H9 (cell line): ENCODE measurements at regions not wholly inside any gene's neighbourhood (a gene's known extent, or its start where the extent isn't known, plus 50 kb on each side); places are given as distances from the start of the nearest gene placed in this dataset.

Source experiments
- DNase-seq: peaks from one replicate; pipeline ENCODE4 v3.0.0-alpha.2; 2017
- H2AFZ ChIP-seq: one replicate; pipeline ENCODE4 v1.6.1; 2013; ENCODE audit warnings: mild to moderate bottlenecking, low read length, control low read depth, moderate library complexity
- H2AK5ac ChIP-seq: 2 replicates; pipeline ENCODE4 v1.6.1; 2013; ENCODE audit warnings: low read length, control low read depth, mixed read lengths; ENCODE audit not compliant: insufficient read length
- H2BK120ac ChIP-seq: one replicate; pipeline ENCODE4 v1.6.1; 2013; ENCODE audit warnings: low read depth, mild to moderate bottlenecking, low read length, control low read depth, inconsistent platforms; ENCODE audit not compliant: poor library complexity, severe bottlenecking
- H2BK12ac ChIP-seq: 2 replicates; pipeline ENCODE4 v1.6.1; 2013; ENCODE audit warnings: low read length, control low read depth, mixed read lengths, low read depth; ENCODE audit not compliant: insufficient read length
- H2BK15ac ChIP-seq: 2 replicates; pipeline ENCODE4 v1.6.1; 2013; ENCODE audit warnings: low read depth, low read length, control low read depth
- H2BK20ac ChIP-seq: one replicate; pipeline ENCODE4 v1.6.1; 2013; ENCODE audit warnings: low read depth, mild to moderate bottlenecking, low read length, control low read depth, inconsistent platforms; ENCODE audit not compliant: poor library complexity, severe bottlenecking
- H2BK5ac ChIP-seq: 2 replicates; pipeline ENCODE4 v1.6.1; 2013; ENCODE audit warnings: low read length, control low read depth, mixed read lengths; ENCODE audit not compliant: insufficient read length
- H3K14ac ChIP-seq: 2 replicates; pipeline ENCODE4 v1.6.1; 2013; ENCODE audit warnings: low read length, control low read depth; ENCODE audit not compliant: insufficient read depth
- H3K18ac ChIP-seq: 2 replicates; pipeline ENCODE4 v1.6.1; 2013; ENCODE audit warnings: low read depth, mild to moderate bottlenecking, mixed read lengths, low read length, control low read depth; ENCODE audit not compliant: insufficient read length
- H3K23ac ChIP-seq: 2 replicates; pipeline ENCODE4 v1.6.1; 2013; ENCODE audit warnings: low read length, control low read depth, mixed read lengths, low read depth; ENCODE audit not compliant: insufficient read length
- H3K23me2 ChIP-seq: 2 replicates; pipeline ENCODE4 v1.6.1; 2013; ENCODE audit warnings: low read depth, mild to moderate bottlenecking, mixed read lengths, low read length, control low read depth; ENCODE audit not compliant: insufficient read length, poor library complexity, severe bottlenecking
- H3K27ac ChIP-seq: 2 replicates; pipeline ENCODE4 v1.5.1; 2013; ENCODE audit warnings: low read length, control low read depth, mixed read lengths, low read depth; ENCODE audit not compliant: insufficient read length
- H3K27me3 ChIP-seq: 2 replicates; pipeline ENCODE4 v1.6.1; 2013; ENCODE audit warnings: low read length, control low read depth, inconsistent platforms; ENCODE audit not compliant: insufficient read depth
- H3K4ac ChIP-seq: 2 replicates; pipeline ENCODE4 v1.6.1; 2013; ENCODE audit warnings: low read depth, mild to moderate bottlenecking, control low read depth, inconsistent platforms, low read length, moderate library complexity
- H3K4me1 ChIP-seq: 2 replicates; pipeline ENCODE4 v1.6.1; 2013; ENCODE audit warnings: low read length, control low read depth, inconsistent platforms; ENCODE audit not compliant: insufficient read depth
- H3K4me2 ChIP-seq: 2 replicates; pipeline ENCODE4 v1.6.1; 2013; ENCODE audit warnings: low read length, control low read depth, mixed read lengths; ENCODE audit not compliant: insufficient read length, insufficient read depth
- H3K56ac ChIP-seq: 2 replicates; pipeline ENCODE4 v1.6.1; 2013; ENCODE audit warnings: low read depth, mild to moderate bottlenecking, mixed read lengths, low read length, control low read depth; ENCODE audit not compliant: insufficient read length
- H3K79me1 ChIP-seq: 2 replicates; pipeline ENCODE4 v1.6.1; 2013; ENCODE audit warnings: low read depth, mild to moderate bottlenecking, moderate library complexity, low read length, control low read depth, inconsistent platforms; ENCODE audit not compliant: insufficient read depth, poor library complexity, severe bottlenecking
- H3K79me2 ChIP-seq: 2 replicates; pipeline ENCODE4 v1.6.1; 2013; ENCODE audit warnings: low read length, control low read depth, inconsistent platforms; ENCODE audit not compliant: insufficient read depth
- H3K9ac ChIP-seq: 2 replicates; pipeline ENCODE4 v1.6.1; 2013; ENCODE audit warnings: low read length, control low read depth, mixed read lengths; ENCODE audit not compliant: insufficient read length; ENCODE audit errors: extremely low read depth
- H3K9me3 ChIP-seq: one replicate; pipeline ENCODE4 v1.6.1; 2013; ENCODE audit warnings: low read depth, low read length, inconsistent platforms; ENCODE audit not compliant: control insufficient read depth
- H3T11ph ChIP-seq: one replicate; pipeline ENCODE4 v1.6.1; 2013; ENCODE audit warnings: mild to moderate bottlenecking, low read length, control low read depth, inconsistent platforms
- H4K20me1 ChIP-seq: one replicate; pipeline ENCODE4 v1.6.1; 2013; ENCODE audit not compliant: control insufficient read depth, insufficient read length, insufficient read depth
- H4K5ac ChIP-seq: 2 replicates; pipeline ENCODE4 v1.6.1; 2013; ENCODE audit warnings: low read depth, mild to moderate bottlenecking, mixed read lengths, low read length, control low read depth; ENCODE audit not compliant: insufficient read length
- H4K8ac ChIP-seq: replicated peaks from 2 replicates; pipeline ENCODE4 v1.6.1; 2013; ENCODE audit warnings: low read length, control low read depth, mixed read lengths, low read depth; ENCODE audit not compliant: insufficient read length
- H4K91ac ChIP-seq: 2 replicates; pipeline ENCODE4 v1.6.1; 2013; ENCODE audit warnings: low read depth, mild to moderate bottlenecking, moderate library complexity, mixed read lengths, low read length, control low read depth; ENCODE audit not compliant: insufficient read length
- H3K27ac Mint-ChIP-seq, 3 experiments: 2 replicates in 2 of 3; 3 replicates in 1 of 3; pipeline ENCODE4 v1.8.0; 2020 to 2021; ENCODE audit warnings: mixed read lengths in 3 of 3, mild to moderate bottlenecking in 1 of 3, moderate library complexity in 1 of 3
- H3K27me3 Mint-ChIP-seq: 2 replicates; pipeline ENCODE4 v1.8.0; 2021; ENCODE audit warnings: low read depth, mild to moderate bottlenecking, moderate library complexity, mixed read lengths
- H3K36me3 Mint-ChIP-seq, 3 experiments: 2 replicates in 2 of 3; 3 replicates in 1 of 3; pipeline ENCODE4 v1.8.0; 2020 to 2021; ENCODE audit warnings: low read depth in 3 of 3, mixed read lengths in 3 of 3; ENCODE audit not compliant: insufficient read depth in 1 of 3
- H3K4me1 Mint-ChIP-seq, 2 experiments: 2 replicates each; pipeline ENCODE4 v1.8.0; 2020; ENCODE audit warnings: mixed read lengths in 2 of 2
- H3K4me3 Mint-ChIP-seq, 2 experiments: 2 replicates in 1 of 2; 3 replicates in 1 of 2; pipeline ENCODE4 v1.8.0; 2020 to 2021; ENCODE audit warnings: mild to moderate bottlenecking in 2 of 2, mixed read lengths in 2 of 2, moderate library complexity in 1 of 2
- H3K9me3 Mint-ChIP-seq, 2 experiments: 2 replicates in 1 of 2; 3 replicates in 1 of 2; pipeline ENCODE4 v1.8.0; 2020; ENCODE audit warnings: mild to moderate bottlenecking in 2 of 2, mixed read lengths in 2 of 2, moderate library complexity in 1 of 2
- WGBS: extraction: QIAGEN DNeasy Blood & Tissue Kit; methylation state at CpG from one replicate; pipeline ENCODE4 v1.1.7; 2013; ENCODE audit warnings: missing lambda C conversion rate, low lambda C conversion rate, mixed read lengths; ENCODE audit not compliant: insufficient read length; ENCODE audit errors: extremely low coverage; 5-methylcytosine and 5-hydroxymethylcytosine counted together
- TF ChIP-seq, protein P1 (sequence below): fragments of 200-600 bp; sonication (generic); conservative IDR thresholded peaks from 3 replicates; pipeline ENCODE4 v1.8.0; 2021; ENCODE audit warnings: antibody characterized with exemption, mild to moderate bottlenecking

DNA sequence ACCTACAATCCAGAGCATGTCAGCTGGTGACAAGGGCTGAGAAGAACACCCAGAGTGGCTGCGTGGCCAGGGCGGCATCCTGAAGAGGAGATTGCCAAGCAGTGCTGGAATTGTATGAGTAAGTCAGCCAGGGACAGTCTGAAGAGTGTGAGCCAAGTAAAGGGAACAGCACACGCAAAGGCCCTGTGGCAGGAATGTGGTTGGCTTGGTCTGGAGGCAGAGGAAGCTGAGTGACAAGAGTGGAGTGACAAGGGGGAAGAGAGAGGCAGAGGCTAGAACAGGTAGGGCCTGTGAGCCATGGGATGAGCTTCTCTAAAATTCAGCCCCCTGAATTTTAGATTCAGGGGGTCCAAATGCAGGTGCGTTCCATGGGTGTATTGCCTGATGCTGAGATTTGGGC, 53.7 kb upstream of the UQCRFS1 start:
- Mint-ChIP-seq H3K36me3 (peaks cover 0 to 4% (median 0%) of the 10 kb centered on the region in 3 experiments; a peak in 2 of 7 replicates), H3K27ac (no peak overlapping the region), H3K4me3 (no peak overlapping the region), H3K9me3 (peaks cover 1 to 3% of the 10 kb centered on the region in 2 experiments; a peak in 2 of 5 replicates), H3K4me1 (peaks cover 25 to 30% of the 10 kb centered on the region in 2 experiments), H3K27me3 (peaks cover 7% of the 10 kb centered on the region)
- Histone ChIP-seq H2BK12ac (no peak overlapping the region), H2AFZ (no peak overlapping the region), H3K23ac (no peak overlapping the region), H2AK5ac (no peak overlapping the region), H2BK20ac (no peak overlapping the region), H4K91ac (no peak overlapping the region), H3K23me2 (no peaks in the 10 kb centered on the region), H3K79me2 (no peaks in the 10 kb centered on the region), H3K79me1 (no peaks in the 10 kb centered on the region), H3K18ac (no peak overlapping the region), H2BK5ac (no peak overlapping the region), H3K27ac (no peak overlapping the region), H3K56ac (no peak overlapping the region), H3K14ac (no peak overlapping the region), H3K27me3 (no peaks in the 10 kb centered on the region; the same call in 1 of the 2 replicates), H3K9me3 (no peaks in the 10 kb centered on the region), H3K9ac (no peak overlapping the region), H3T11ph (no peak overlapping the region), H2BK15ac (no peak overlapping the region), H4K8ac (no peak overlapping the region), H4K5ac (no peak overlapping the region), H2BK120ac (no peak overlapping the region), H3K4me1 (no peaks in the 10 kb centered on the region), H3K4me2 (no peak overlapping the region), H3K4ac (no peak overlapping the region), H4K20me1 (no peaks in the 10 kb centered on the region)
- DNase-seq: no peak
- no CpG with 5 or more reads among the region's 4 CpGs for WGBS
- TF ChIP-seq, protein P1, sequence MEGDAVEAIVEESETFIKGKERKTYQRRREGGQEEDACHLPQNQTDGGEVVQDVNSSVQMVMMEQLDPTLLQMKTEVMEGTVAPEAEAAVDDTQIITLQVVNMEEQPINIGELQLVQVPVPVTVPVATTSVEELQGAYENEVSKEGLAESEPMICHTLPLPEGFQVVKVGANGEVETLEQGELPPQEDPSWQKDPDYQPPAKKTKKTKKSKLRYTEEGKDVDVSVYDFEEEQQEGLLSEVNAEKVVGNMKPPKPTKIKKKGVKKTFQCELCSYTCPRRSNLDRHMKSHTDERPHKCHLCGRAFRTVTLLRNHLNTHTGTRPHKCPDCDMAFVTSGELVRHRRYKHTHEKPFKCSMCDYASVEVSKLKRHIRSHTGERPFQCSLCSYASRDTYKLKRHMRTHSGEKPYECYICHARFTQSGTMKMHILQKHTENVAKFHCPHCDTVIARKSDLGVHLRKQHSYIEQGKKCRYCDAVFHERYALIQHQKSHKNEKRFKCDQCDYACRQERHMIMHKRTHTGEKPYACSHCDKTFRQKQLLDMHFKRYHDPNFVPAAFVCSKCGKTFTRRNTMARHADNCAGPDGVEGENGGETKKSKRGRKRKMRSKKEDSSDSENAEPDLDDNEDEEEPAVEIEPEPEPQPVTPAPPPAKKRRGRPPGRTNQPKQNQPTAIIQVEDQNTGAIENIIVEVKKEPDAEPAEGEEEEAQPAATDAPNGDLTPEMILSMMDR: no peak
